HEK293 (cell line): ENCODE measurements at regions not wholly inside any gene's neighbourhood (a gene's known extent, or its start where the extent isn't known, plus 50 kb on each side); places are given as distances from the start of the nearest gene placed in this dataset.

Experiments
- CTCF ChIA-PET: fragments of 350-600 bp; formaldehyde crosslinking; extraction: SDS; loops from one replicate; lab custom pipeline; 2021; ENCODE audit warnings: antibody characterized with exemption; lab: Yijun Ruan, JAX
- POLR2A ChIA-PET: fragments of 300-600 bp; formaldehyde crosslinking; extraction: SDS; loops from one replicate; lab custom pipeline; 2020; ENCODE audit warnings: antibody characterized with exemption, inconsistent platforms; lab: Yijun Ruan, JAX
- H3K27ac ChIP-seq: fragments of 200-500 bp; sonication (Bioruptor generic); 2 replicates; pipeline ENCODE4 v1.5.1; 2014; ENCODE audit warnings: low read depth, low read length, control low read depth, inconsistent platforms; ENCODE audit errors: extremely low read depth
- H3K36me3 ChIP-seq, 2 experiments: fragments of 200-500 bp in 1 of 2; sonication (Bioruptor generic) in 1 of 2; 1 replicate in 1 of 2; 2 replicates in 1 of 2; pipeline ENCODE4 v1.5.1; 2014 to 2017; ENCODE audit warnings: inconsistent platforms in 2 of 2, low read length in 2 of 2; ENCODE audit not compliant: control insufficient read depth in 2 of 2, insufficient read depth in 1 of 2
- H3K4me1 ChIP-seq: fragments of 200-500 bp; sonication (Bioruptor generic); 2 replicates; pipeline ENCODE4 v1.5.1; 2014; ENCODE audit warnings: mild to moderate bottlenecking, low read length, inconsistent platforms; ENCODE audit not compliant: control insufficient read depth, insufficient read depth
- H3K4me3 ChIP-seq: 2 replicates; pipeline ENCODE4 v1.5.1; 2011; ENCODE audit warnings: low read depth, mild to moderate bottlenecking, control low read depth, low read length, moderate library complexity
- H3K9me3 ChIP-seq: fragments of 200-500 bp; sonication (Bioruptor generic); 2 replicates; pipeline ENCODE4 v1.5.1; 2014; ENCODE audit warnings: low read depth, low read length, inconsistent platforms; ENCODE audit not compliant: control insufficient read depth, insufficient read depth
- GLIS2 ChIP-seq: fragments of 450-650 bp; formaldehyde crosslinking; IDR thresholded peaks from 2 replicates; pipeline ENCODE4 v1.5.1; 2016; ENCODE audit warnings: missing biosample characterization, missing genetic modification characterization
- HOXD13 ChIP-seq: sonication (generic); formaldehyde crosslinking; IDR thresholded peaks from 2 replicates; pipeline ENCODE4 v1.8.0; 2022; ENCODE audit warnings: missing genetic modification reagents, borderline replicate concordance
- IKZF3 ChIP-seq: fragments of 450-650 bp; IDR thresholded peaks from 2 replicates; pipeline ENCODE4 v1.5.0; 2018; ENCODE audit warnings: missing biosample characterization, mild to moderate bottlenecking, missing genetic modification characterization, moderate library complexity
- INSM2 ChIP-seq: fragments of 450-650 bp; formaldehyde crosslinking; IDR thresholded peaks from 2 replicates; pipeline ENCODE4 v1.5.1; 2016; ENCODE audit warnings: missing biosample characterization, missing genetic modification characterization
- KLF16 ChIP-seq: fragments of 450-650 bp; formaldehyde crosslinking; IDR thresholded peaks from 2 replicates; pipeline ENCODE4 v1.5.1; 2017; ENCODE audit warnings: missing biosample characterization, missing genetic modification characterization
- MEIS1 ChIP-seq: sonication (generic); formaldehyde crosslinking; IDR thresholded peaks from 2 replicates; pipeline ENCODE4 v1.8.1; 2022; ENCODE audit warnings: missing genetic modification reagents, mild to moderate bottlenecking, borderline replicate concordance
- PBX3 ChIP-seq: sonication (generic); formaldehyde crosslinking; IDR thresholded peaks from 2 replicates; pipeline ENCODE4 v1.8.1; 2022; ENCODE audit warnings: mild to moderate bottlenecking, moderate library complexity, missing genetic modification reagents
- TCF7L2 ChIP-seq: IDR thresholded peaks from 2 replicates; pipeline ENCODE4 v1.6.1; 2011; ENCODE audit warnings: low read depth, mild to moderate bottlenecking, inconsistent platforms, low read length, moderate library complexity, borderline replicate concordance
- WT1 ChIP-seq: fragments of 450-650 bp; formaldehyde crosslinking; IDR thresholded peaks from 2 replicates; pipeline ENCODE4 v1.5.1; 2016; ENCODE audit warnings: missing biosample characterization, missing genetic modification characterization
- ZBTB48 ChIP-seq: fragments of 450-650 bp; formaldehyde crosslinking; IDR thresholded peaks from 2 replicates; pipeline ENCODE4 v1.5.1; 2016; ENCODE audit warnings: missing biosample characterization, missing genetic modification characterization
- ZBTB49 ChIP-seq: fragments of 450-650 bp; formaldehyde crosslinking; IDR thresholded peaks from 2 replicates; pipeline ENCODE4 v1.5.1; 2016; ENCODE audit warnings: missing biosample characterization, missing genetic modification characterization, low read depth
- ZNF19 ChIP-seq: fragments of 450-650 bp; formaldehyde crosslinking; IDR thresholded peaks from 2 replicates; pipeline ENCODE4; 2016; ENCODE audit warnings: missing biosample characterization, missing genetic modification characterization, low read depth
- ZNF211 ChIP-seq: fragments of 450-650 bp; formaldehyde crosslinking; IDR thresholded peaks from 2 replicates; pipeline ENCODE4 v1.5.1; 2016; ENCODE audit warnings: low read depth, missing biosample characterization, missing genetic modification characterization
- ZNF221 ChIP-seq: fragments of 450-650 bp; formaldehyde crosslinking; IDR thresholded peaks from 2 replicates; pipeline ENCODE4 v1.5.1; 2017; ENCODE audit warnings: missing biosample characterization, missing genetic modification characterization, borderline replicate concordance
- ZNF248 ChIP-seq: fragments of 450-650 bp; formaldehyde crosslinking; IDR thresholded peaks from 2 replicates; pipeline ENCODE4 v1.5.1; 2017; ENCODE audit warnings: missing biosample characterization, missing genetic modification characterization
- ZNF26 ChIP-seq: fragments of 450-650 bp; formaldehyde crosslinking; IDR thresholded peaks from 2 replicates; pipeline ENCODE4 v1.5.1; 2016; ENCODE audit warnings: missing biosample characterization, missing genetic modification characterization
- ZNF311 ChIP-seq: fragments of 450-650 bp; formaldehyde crosslinking; IDR thresholded peaks from 2 replicates; pipeline ENCODE4 v1.5.1; 2017; ENCODE audit warnings: missing biosample characterization, missing genetic modification characterization, borderline replicate concordance
- ZNF404 ChIP-seq: fragments of 450-650 bp; formaldehyde crosslinking; IDR thresholded peaks from 2 replicates; pipeline ENCODE4 v1.5.1; 2017; ENCODE audit warnings: missing biosample characterization, missing genetic modification characterization
- ZNF449 ChIP-seq: fragments of 450-650 bp; formaldehyde crosslinking; IDR thresholded peaks from 2 replicates; pipeline ENCODE4 v1.5.1; 2017; ENCODE audit warnings: missing biosample characterization, mild to moderate bottlenecking, missing genetic modification characterization, moderate library complexity
- ZNF530 ChIP-seq: fragments of 450-650 bp; formaldehyde crosslinking; IDR thresholded peaks from 2 replicates; pipeline ENCODE4 v1.5.1; 2016; ENCODE audit warnings: low read depth, missing biosample characterization, missing genetic modification characterization
- ZNF629 ChIP-seq: fragments of 450-650 bp; formaldehyde crosslinking; IDR thresholded peaks from 2 replicates; pipeline ENCODE4 v1.5.1; 2017; ENCODE audit warnings: missing biosample characterization, missing genetic modification characterization
- ZNF654 ChIP-seq: fragments of 450-650 bp; formaldehyde crosslinking; IDR thresholded peaks from 2 replicates; pipeline ENCODE4 v1.5.1; 2016; ENCODE audit warnings: low read depth, missing biosample characterization, missing genetic modification characterization
- ZNF768 ChIP-seq: fragments of 450-650 bp; formaldehyde crosslinking; IDR thresholded peaks from 2 replicates; pipeline ENCODE4 v1.5.1; 2018; ENCODE audit warnings: missing biosample characterization, mild to moderate bottlenecking, missing genetic modification characterization

GRCh38 chr3:59499000-59499399 is 449.2 kb upstream of the CFAP20DC start:
- no peak overlapping the region for H3K4me3 ChIP-seq
- POLR2A ChIA-PET, result no interaction called here
- CTCF ChIA-PET, result no interaction called here
- H3K27ac ChIP-seq, result no peak overlapping the region
- H3K9me3 ChIP-seq, result no peaks in the 10 kb centered on the region
- H3K4me1 ChIP-seq, result no peaks in the 10 kb centered on the region
- H3K36me3 ChIP-seq, result no peaks in the 10 kb centered on the region
- TF ChIP-seq ZNF19 (tag by site-specific recombination), result no peak
- TF ChIP-seq ZNF221 (tag by site-specific recombination), result no peak
- no peak for TF ChIP-seq ZNF26 (tag by site-specific recombination)
- no peak for TF ChIP-seq ZNF311 (tag by site-specific recombination)
- no peak for TF ChIP-seq ZBTB49 (tag by site-specific recombination)
- no peak for TF ChIP-seq WT1 (tag by site-specific recombination)
- TF ChIP-seq GLIS2 (tag by site-specific recombination), result no peak
- TF ChIP-seq ZNF530 (tag by site-specific recombination), result no peak
- TF ChIP-seq MEIS1 (CRISPR knock-in tag), result no peak
- TF ChIP-seq PBX3 (CRISPR knock-in tag), result no peak
- no peak for TF ChIP-seq ZNF404 (tag by site-specific recombination)
- TF ChIP-seq ZNF248 (tag by site-specific recombination), result no peak
- no peak for TF ChIP-seq ZNF654 (tag by site-specific recombination)
- no peak for TF ChIP-seq HOXD13 (CRISPR knock-in tag)
- no peak for TF ChIP-seq INSM2 (tag by site-specific recombination)
- no peak for TF ChIP-seq KLF16
- no peak for TF ChIP-seq TCF7L2
- TF ChIP-seq ZNF768 (tag by site-specific recombination), result no peak

GRCh38 chr3:59496250-59496649 is 446.4 kb upstream of the CFAP20DC start:
- CTCF ChIA-PET, result no interaction called here
- no peak overlapping the region for H3K4me3 ChIP-seq
- H3K4me1 ChIP-seq, result no peaks in the 10 kb centered on the region
- no peak overlapping the region for H3K27ac ChIP-seq
- TF ChIP-seq ZNF449 (tag by site-specific recombination) (no peak), ZNF629 (tag by site-specific recombination) (no peak), IKZF3 (tag by site-specific recombination) (no peak), ZBTB48 (tag by site-specific recombination) (no peak), ZNF211 (no peak)
- TF ChIP-seq, all 188 proteins: peak for 0
- no peaks in the 10 kb centered on the region for H3K9me3 ChIP-seq
- POLR2A ChIA-PET, result no interaction called here
- no peaks in the 10 kb centered on the region for H3K36me3 ChIP-seq
